ENCODE measurements at regions not wholly inside any gene's neighbourhood (a gene's known extent, or its start where the extent isn't known, plus 50 kb on each side); places are given as distances from the start of the nearest gene placed in this dataset.
"Not testable (repeated sequence)": the region's sequence is repeated elsewhere in the genome, so short reads cannot be mapped to it uniquely, and the experiment has no call there.

- Histone ChIP-seq H3K4me1 (ENCODE audit: insufficient read depth, low read length, poor library complexity, severe bottlenecking) (no peaks in the 10 kb centered on the region), H3F3A (ENCODE audit: low read depth) (no peaks in the 10 kb centered on the region), H4K20me1 (ENCODE audit: insufficient read depth, low read length, poor library complexity, severe bottlenecking) (no peaks in the 10 kb centered on the region), H2AFZ (ENCODE audit: low read length) (no peak overlapping the region), H3K9me3 (ENCODE audit: insufficient read depth, low read depth, low read length) (no peaks in the 10 kb centered on the region), H3K79me2 (ENCODE audit: insufficient read depth, low read length) (no peaks in the 10 kb centered on the region), H3K9me2 (replicated peaks; ENCODE audit: low read depth, low read length) (no peaks in the 10 kb centered on the region), H3K4me2 (ENCODE audit: low read depth, low read length, poor library complexity, severe bottlenecking) (no peak overlapping the region), H3K9ac (ENCODE audit: low read depth, low read length, poor library complexity, severe bottlenecking) (no peak overlapping the region), H3K27me3 (ENCODE audit: insufficient read depth, low read length, poor library complexity, severe bottlenecking) (no peaks in the 10 kb centered on the region), H3K4me3 (ENCODE audit: low read length, poor library complexity, severe bottlenecking) (no peak overlapping the region), H3K36me3 (ENCODE audit: insufficient read depth, low read length) (no peaks in the 10 kb centered on the region)
- TF ChIP-seq, protein P1, sequence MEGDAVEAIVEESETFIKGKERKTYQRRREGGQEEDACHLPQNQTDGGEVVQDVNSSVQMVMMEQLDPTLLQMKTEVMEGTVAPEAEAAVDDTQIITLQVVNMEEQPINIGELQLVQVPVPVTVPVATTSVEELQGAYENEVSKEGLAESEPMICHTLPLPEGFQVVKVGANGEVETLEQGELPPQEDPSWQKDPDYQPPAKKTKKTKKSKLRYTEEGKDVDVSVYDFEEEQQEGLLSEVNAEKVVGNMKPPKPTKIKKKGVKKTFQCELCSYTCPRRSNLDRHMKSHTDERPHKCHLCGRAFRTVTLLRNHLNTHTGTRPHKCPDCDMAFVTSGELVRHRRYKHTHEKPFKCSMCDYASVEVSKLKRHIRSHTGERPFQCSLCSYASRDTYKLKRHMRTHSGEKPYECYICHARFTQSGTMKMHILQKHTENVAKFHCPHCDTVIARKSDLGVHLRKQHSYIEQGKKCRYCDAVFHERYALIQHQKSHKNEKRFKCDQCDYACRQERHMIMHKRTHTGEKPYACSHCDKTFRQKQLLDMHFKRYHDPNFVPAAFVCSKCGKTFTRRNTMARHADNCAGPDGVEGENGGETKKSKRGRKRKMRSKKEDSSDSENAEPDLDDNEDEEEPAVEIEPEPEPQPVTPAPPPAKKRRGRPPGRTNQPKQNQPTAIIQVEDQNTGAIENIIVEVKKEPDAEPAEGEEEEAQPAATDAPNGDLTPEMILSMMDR (conservative IDR thresholded peaks at IDR 0.05; ENCODE audit: low read length): no peak
- no peak for TF ChIP-seq EZH2phosphoT487 (IDR thresholded peaks at IDR 0.05; ENCODE audit: borderline replicate concordance)
Measured at GRCh38 chr9:29445751-29446150, 1872.5 kb upstream of the C9orf72 start.

- TF ChIP-seq EZH2phosphoT487 (IDR thresholded peaks at IDR 0.05; ENCODE audit: borderline replicate concordance): no peak
- TF ChIP-seq, protein P1 (conservative IDR thresholded peaks at IDR 0.05; ENCODE audit: low read length): no peak
- no peaks in the 10 kb centered on the region for H3K27me3 ChIP-seq (ENCODE audit: insufficient read depth, low read length, poor library complexity, severe bottlenecking)
- H4K20me1 ChIP-seq (ENCODE audit: insufficient read depth, low read length, poor library complexity, severe bottlenecking): no peaks in the 10 kb centered on the region
- no peaks in the 10 kb centered on the region for H3K36me3 ChIP-seq (ENCODE audit: insufficient read depth, low read length)
- no peaks in the 10 kb centered on the region for H3K9me3 ChIP-seq (ENCODE audit: insufficient read depth, low read depth, low read length)
- H3K4me1 ChIP-seq (ENCODE audit: insufficient read depth, low read length, poor library complexity, severe bottlenecking): no peaks in the 10 kb centered on the region
- H3K9ac ChIP-seq (ENCODE audit: low read depth, low read length, poor library complexity, severe bottlenecking): no peak overlapping the region
- no peak overlapping the region for H3K4me2 ChIP-seq (ENCODE audit: low read depth, low read length, poor library complexity, severe bottlenecking)
- no peak overlapping the region for H2AFZ ChIP-seq (ENCODE audit: low read length)
- no peak overlapping the region for H3K4me3 ChIP-seq (ENCODE audit: low read length, poor library complexity, severe bottlenecking)
- H3F3A ChIP-seq (ENCODE audit: low read depth): no peaks in the 10 kb centered on the region
- H3K9me2 ChIP-seq (replicated peaks; ENCODE audit: low read depth, low read length): no peaks in the 10 kb centered on the region
- H3K79me2 ChIP-seq (ENCODE audit: insufficient read depth, low read length): no peaks in the 10 kb centered on the region
Measured at GRCh38 chr9:29449306-29449705, 1876.0 kb upstream of the C9orf72 start.

DNA sequence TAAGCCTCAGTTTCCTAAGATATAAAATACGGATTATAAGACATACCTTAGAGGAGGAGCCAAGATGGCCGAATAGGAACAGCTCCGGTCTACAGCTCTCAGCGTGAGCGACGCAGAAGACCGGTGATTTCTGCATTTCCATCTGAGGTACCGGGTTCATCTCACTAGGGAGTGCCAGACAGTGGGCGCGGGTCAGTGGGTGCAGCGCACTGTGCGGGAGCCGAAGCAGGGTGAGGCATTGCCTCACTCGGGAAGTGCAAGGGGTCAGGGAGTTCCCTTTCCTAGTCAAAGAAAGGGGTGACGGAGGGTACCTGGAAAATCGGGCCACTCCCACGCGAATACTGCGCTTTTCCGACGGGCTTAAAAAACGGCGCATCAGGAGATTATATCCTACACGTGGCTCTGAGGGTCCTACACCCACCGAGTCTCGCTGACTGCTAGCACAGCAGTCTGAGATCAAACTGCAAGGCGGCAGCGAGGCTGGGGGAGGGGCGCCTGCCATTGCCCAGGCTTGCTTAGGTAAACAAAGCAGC lies 1877.1 kb upstream of the C9orf72 start:
- not testable (repeated sequence) for H3K9ac ChIP-seq (ENCODE audit: low read depth, low read length, poor library complexity, severe bottlenecking); H3K36me3 ChIP-seq (ENCODE audit: insufficient read depth, low read length); H3K9me3 ChIP-seq (ENCODE audit: insufficient read depth, low read depth, low read length); H3K9me2 ChIP-seq (replicated peaks; ENCODE audit: low read depth, low read length); H4K20me1 ChIP-seq (ENCODE audit: insufficient read depth, low read length, poor library complexity, severe bottlenecking); H3K4me2 ChIP-seq (ENCODE audit: low read depth, low read length, poor library complexity, severe bottlenecking); H3F3A ChIP-seq (ENCODE audit: low read depth); H3K79me2 ChIP-seq (ENCODE audit: insufficient read depth, low read length); H3K4me1 ChIP-seq (ENCODE audit: insufficient read depth, low read length, poor library complexity, severe bottlenecking); H2AFZ ChIP-seq (ENCODE audit: low read length); H3K27me3 ChIP-seq (ENCODE audit: insufficient read depth, low read length, poor library complexity, severe bottlenecking); H3K4me3 ChIP-seq (ENCODE audit: low read length, poor library complexity, severe bottlenecking)

- Histone ChIP-seq H3K27me3 (ENCODE audit: insufficient read depth, low read length, poor library complexity, severe bottlenecking) (no peaks in the 10 kb centered on the region), H4K20me1 (ENCODE audit: insufficient read depth, low read length, poor library complexity, severe bottlenecking) (no peaks in the 10 kb centered on the region), H3K9ac (ENCODE audit: low read depth, low read length, poor library complexity, severe bottlenecking) (no peak overlapping the region), H3K9me2 (replicated peaks; ENCODE audit: low read depth, low read length) (no peaks in the 10 kb centered on the region), H3K36me3 (ENCODE audit: insufficient read depth, low read length) (no peaks in the 10 kb centered on the region), H3K4me1 (ENCODE audit: insufficient read depth, low read length, poor library complexity, severe bottlenecking) (no peaks in the 10 kb centered on the region), H3K79me2 (ENCODE audit: insufficient read depth, low read length) (no peaks in the 10 kb centered on the region), H3K9me3 (ENCODE audit: insufficient read depth, low read depth, low read length) (no peaks in the 10 kb centered on the region), H2AFZ (ENCODE audit: low read length) (no peak overlapping the region), H3K4me3 (ENCODE audit: low read length, poor library complexity, severe bottlenecking) (no peak overlapping the region), H3F3A (ENCODE audit: low read depth) (no peaks in the 10 kb centered on the region), H3K4me2 (ENCODE audit: low read depth, low read length, poor library complexity, severe bottlenecking) (no peak overlapping the region)
- no peak for TF ChIP-seq EZH2phosphoT487 (IDR thresholded peaks at IDR 0.05; ENCODE audit: borderline replicate concordance)
- TF ChIP-seq, protein P1 (conservative IDR thresholded peaks at IDR 0.05; ENCODE audit: low read length): no peak
Measured at GRCh38 chr9:29456940-29457339, 1883.7 kb upstream of the C9orf72 start.

All from Loucy (cell line).